ENCODE measurements at regions not wholly inside any gene's neighbourhood (a gene's known extent, or its start where the extent isn't known, plus 50 kb on each side); places are given as distances from the start of the nearest gene placed in this dataset.

DNA sequence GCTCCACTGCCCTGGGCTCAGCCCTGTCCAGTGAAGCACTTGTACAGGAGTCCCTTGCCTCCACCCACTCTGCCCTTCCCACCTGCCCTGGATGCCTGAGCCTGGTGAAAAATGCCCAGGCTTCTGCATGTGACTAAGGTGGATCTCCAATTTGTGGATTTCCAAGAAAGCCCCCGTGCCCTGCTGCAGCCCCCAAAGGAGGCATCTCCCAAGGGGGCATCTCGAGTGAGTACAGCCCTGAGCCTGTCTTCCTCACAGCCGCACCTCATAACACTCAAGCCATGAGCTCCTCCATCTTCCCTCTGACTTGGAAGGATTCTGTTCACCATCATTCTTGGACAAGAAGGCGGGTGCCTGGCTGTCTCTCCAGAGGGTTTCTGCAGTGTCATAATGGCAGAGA lies 158.0 kb upstream of the PPP1R26 start (continued):
- TF ChIP-seq, protein P1, sequence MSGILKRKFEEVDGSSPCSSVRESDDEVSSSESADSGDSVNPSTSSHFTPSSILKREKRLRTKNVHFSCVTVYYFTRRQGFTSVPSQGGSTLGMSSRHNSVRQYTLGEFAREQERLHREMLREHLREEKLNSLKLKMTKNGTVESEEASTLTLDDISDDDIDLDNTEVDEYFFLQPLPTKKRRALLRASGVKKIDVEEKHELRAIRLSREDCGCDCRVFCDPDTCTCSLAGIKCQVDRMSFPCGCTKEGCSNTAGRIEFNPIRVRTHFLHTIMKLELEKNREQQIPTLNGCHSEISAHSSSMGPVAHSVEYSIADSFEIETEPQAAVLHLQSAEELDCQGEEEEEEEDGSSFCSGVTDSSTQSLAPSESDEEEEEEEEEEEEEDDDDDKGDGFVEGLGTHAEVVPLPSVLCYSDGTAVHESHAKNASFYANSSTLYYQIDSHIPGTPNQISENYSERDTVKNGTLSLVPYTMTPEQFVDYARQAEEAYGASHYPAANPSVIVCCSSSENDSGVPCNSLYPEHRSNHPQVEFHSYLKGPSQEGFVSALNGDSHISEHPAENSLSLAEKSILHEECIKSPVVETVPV (CRISPR knock-in tag; IDR thresholded peaks at IDR 0.05) = no peak
- TF ChIP-seq TCF4 (CRISPR knock-in tag; IDR thresholded peaks at IDR 0.05; ENCODE audit: borderline replicate concordance) (no peak), ZNF70 (CRISPR knock-in tag; IDR thresholded peaks at IDR 0.05) (no peak)

DNA sequence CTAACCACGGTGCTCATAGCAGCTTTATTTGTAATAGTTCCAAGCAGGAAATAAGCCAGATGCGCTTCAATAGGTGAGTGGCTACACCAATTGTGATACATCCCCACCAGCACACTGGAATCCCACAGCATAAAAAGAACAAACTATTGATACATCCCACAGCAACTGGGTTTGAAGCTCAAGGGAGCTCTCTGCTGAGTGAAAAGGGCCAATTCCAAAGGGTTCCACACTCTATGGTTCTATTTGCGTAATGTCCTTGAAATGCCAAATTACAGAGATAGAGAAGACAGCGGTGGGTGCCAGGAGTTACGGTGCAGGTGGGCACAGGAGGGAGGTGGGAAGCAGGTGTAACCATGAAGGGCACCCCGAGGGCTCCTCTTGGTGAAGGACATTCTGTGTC lies 155.3 kb upstream of the PPP1R26 start:
- no peak for TF ChIP-seq ISL1 (CRISPR knock-in tag; IDR thresholded peaks at IDR 0.05)
- TF ChIP-seq, protein P2, sequence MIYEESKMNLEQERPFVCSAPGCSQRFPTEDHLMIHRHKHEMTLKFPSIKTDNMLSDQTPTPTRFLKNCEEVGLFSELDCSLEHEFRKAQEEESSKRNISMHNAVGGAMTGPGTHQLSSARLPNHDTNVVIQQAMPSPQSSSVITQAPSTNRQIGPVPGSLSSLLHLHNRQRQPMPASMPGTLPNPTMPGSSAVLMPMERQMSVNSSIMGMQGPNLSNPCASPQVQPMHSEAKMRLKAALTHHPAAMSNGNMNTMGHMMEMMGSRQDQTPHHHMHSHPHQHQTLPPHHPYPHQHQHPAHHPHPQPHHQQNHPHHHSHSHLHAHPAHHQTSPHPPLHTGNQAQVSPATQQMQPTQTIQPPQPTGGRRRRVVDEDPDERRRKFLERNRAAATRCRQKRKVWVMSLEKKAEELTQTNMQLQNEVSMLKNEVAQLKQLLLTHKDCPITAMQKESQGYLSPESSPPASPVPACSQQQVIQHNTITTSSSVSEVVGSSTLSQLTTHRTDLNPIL (CRISPR knock-in tag; IDR thresholded peaks at IDR 0.05; ENCODE audit: low read depth) = no peak
- TF ChIP-seq OSR1 (CRISPR knock-in tag; IDR thresholded peaks at IDR 0.05) = no peak
- TF ChIP-seq, protein P1 (CRISPR knock-in tag; IDR thresholded peaks at IDR 0.05) = no peak
- TF ChIP-seq, protein P3, sequence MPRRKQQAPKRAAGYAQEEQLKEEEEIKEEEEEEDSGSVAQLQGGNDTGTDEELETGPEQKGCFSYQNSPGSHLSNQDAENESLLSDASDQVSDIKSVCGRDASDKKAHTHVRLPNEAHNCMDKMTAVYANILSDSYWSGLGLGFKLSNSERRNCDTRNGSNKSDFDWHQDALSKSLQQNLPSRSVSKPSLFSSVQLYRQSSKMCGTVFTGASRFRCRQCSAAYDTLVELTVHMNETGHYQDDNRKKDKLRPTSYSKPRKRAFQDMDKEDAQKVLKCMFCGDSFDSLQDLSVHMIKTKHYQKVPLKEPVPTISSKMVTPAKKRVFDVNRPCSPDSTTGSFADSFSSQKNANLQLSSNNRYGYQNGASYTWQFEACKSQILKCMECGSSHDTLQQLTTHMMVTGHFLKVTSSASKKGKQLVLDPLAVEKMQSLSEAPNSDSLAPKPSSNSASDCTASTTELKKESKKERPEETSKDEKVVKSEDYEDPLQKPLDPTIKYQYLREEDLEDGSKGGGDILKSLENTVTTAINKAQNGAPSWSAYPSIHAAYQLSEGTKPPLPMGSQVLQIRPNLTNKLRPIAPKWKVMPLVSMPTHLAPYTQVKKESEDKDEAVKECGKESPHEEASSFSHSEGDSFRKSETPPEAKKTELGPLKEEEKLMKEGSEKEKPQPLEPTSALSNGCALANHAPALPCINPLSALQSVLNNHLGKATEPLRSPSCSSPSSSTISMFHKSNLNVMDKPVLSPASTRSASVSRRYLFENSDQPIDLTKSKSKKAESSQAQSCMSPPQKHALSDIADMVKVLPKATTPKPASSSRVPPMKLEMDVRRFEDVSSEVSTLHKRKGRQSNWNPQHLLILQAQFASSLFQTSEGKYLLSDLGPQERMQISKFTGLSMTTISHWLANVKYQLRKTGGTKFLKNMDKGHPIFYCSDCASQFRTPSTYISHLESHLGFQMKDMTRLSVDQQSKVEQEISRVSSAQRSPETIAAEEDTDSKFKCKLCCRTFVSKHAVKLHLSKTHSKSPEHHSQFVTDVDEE (CRISPR knock-in tag; IDR thresholded peaks at IDR 0.05) = no peak
- no peak for TF ChIP-seq SNAI2 (CRISPR knock-in tag; IDR thresholded peaks at IDR 0.05)
- TF ChIP-seq ZC3H10 (CRISPR knock-in tag; IDR thresholded peaks at IDR 0.05) = no peak
- TF ChIP-seq ZFP3 (CRISPR knock-in tag; IDR thresholded peaks at IDR 0.05) = no peak
- TF ChIP-seq ZNF70 (CRISPR knock-in tag; IDR thresholded peaks at IDR 0.05) = no peak
- TF ChIP-seq CSDC2 (CRISPR knock-in tag; IDR thresholded peaks at IDR 0.05) = no peak
- no peak for TF ChIP-seq ZFP30 (CRISPR knock-in tag; IDR thresholded peaks at IDR 0.05)
- TF ChIP-seq GLIS3 (CRISPR knock-in tag; IDR thresholded peaks at IDR 0.05) = no peak
- TF ChIP-seq ZNF8 (CRISPR knock-in tag; IDR thresholded peaks at IDR 0.05) = no peak
- no peak for TF ChIP-seq BACH2 (CRISPR knock-in tag; IDR thresholded peaks at IDR 0.05; ENCODE audit: borderline replicate concordance)
- no peak for TF ChIP-seq ARNTL (CRISPR knock-in tag; IDR thresholded peaks at IDR 0.05; ENCODE audit: borderline replicate concordance, low read depth)
- TF ChIP-seq, protein P4, sequence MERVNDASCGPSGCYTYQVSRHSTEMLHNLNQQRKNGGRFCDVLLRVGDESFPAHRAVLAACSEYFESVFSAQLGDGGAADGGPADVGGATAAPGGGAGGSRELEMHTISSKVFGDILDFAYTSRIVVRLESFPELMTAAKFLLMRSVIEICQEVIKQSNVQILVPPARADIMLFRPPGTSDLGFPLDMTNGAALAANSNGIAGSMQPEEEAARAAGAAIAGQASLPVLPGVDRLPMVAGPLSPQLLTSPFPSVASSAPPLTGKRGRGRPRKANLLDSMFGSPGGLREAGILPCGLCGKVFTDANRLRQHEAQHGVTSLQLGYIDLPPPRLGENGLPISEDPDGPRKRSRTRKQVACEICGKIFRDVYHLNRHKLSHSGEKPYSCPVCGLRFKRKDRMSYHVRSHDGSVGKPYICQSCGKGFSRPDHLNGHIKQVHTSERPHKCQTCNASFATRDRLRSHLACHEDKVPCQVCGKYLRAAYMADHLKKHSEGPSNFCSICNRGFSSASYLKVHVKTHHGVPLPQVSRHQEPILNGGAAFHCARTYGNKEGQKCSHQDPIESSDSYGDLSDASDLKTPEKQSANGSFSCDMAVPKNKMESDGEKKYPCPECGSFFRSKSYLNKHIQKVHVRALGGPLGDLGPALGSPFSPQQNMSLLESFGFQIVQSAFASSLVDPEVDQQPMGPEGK (CRISPR knock-in tag; IDR thresholded peaks at IDR 0.05; ENCODE audit: borderline replicate concordance) = no peak
- no peak for TF ChIP-seq TCF4 (CRISPR knock-in tag; IDR thresholded peaks at IDR 0.05; ENCODE audit: borderline replicate concordance)
- TF ChIP-seq ESRRG (CRISPR knock-in tag; IDR thresholded peaks at IDR 0.05) = no peak
- ATAC-seq = no peak

DNA sequence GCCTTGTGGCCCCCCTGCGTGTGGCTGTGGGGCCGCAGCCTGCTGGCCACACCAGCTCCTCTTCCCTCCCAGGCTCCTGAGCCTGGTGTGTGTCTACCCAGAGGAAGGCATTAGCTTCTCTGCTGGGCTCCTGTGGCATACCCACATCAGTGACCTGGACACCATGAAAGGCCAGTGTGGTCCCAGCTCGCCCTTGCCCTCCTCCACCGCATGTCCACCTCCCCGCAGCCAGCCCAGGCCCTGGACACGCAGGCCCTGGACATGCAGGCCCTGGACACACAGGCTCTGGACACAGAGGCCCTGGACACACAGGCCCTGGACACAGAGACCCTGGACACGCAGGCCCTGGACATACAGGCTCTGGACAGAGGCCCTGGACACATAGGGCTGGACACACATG lies 153.4 kb upstream of the PPP1R26 start:
- no peak for ATAC-seq
- TF ChIP-seq TCF4 (CRISPR knock-in tag; IDR thresholded peaks at IDR 0.05; ENCODE audit: borderline replicate concordance) (no peak), ZFP3 (CRISPR knock-in tag; IDR thresholded peaks at IDR 0.05) (no peak), ZNF565 (CRISPR knock-in tag; conservative IDR thresholded peaks at IDR 0.05; ENCODE audit: low read depth) (no peak), ZC3H10 (CRISPR knock-in tag; IDR thresholded peaks at IDR 0.05) (no peak), ZFP30 (CRISPR knock-in tag; IDR thresholded peaks at IDR 0.05) (no peak), GLIS3 (CRISPR knock-in tag; IDR thresholded peaks at IDR 0.05) (no peak), ZNF70 (CRISPR knock-in tag; IDR thresholded peaks at IDR 0.05) (no peak)
- TF ChIP-seq, protein P4 (CRISPR knock-in tag; IDR thresholded peaks at IDR 0.05; ENCODE audit: borderline replicate concordance) = no peak
- TF ChIP-seq, protein P3 (CRISPR knock-in tag; IDR thresholded peaks at IDR 0.05) = no peak
- TF ChIP-seq, protein P1 (CRISPR knock-in tag; IDR thresholded peaks at IDR 0.05) = no peak

Measured in SK-N-SH treated with all-trans-retinoic acid at 6 μM for 48 hours (cell line).